Germinal center (tissue), 1 donor: ENCODE measurements at regions not wholly inside any gene's neighbourhood (a gene's known extent, or its start where the extent isn't known, plus 50 kb on each side); places are given as distances from the start of the nearest gene placed in this dataset.

ENCODE experiments used
- DNase-seq: peaks from one replicate; pipeline ENCODE4 v3.0.0; 2012; ENCODE audit warnings: mixed read lengths, low spot score

DNA sequence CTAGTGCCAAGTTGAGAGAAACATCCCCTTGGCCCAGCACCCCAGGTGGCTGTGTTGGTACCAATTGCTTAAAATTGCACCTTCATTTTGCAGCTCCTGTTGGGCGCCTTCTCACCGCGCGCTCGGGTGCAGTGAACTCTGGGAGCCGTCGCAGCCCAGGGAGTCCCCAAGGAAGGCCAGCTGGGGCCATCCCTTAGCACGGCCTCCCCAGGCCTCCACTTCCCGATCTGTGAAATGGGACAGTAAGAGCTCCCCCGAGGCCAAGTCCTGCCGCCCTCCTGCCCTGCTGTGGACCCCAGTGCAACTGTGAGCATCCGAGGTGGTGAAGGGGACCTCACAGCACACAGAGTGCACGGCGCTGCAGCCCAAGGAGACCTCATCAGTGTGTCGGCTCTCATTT lies 1234.1 kb downstream of the BRD1 start:
- no peak for DNase-seq

DNA sequence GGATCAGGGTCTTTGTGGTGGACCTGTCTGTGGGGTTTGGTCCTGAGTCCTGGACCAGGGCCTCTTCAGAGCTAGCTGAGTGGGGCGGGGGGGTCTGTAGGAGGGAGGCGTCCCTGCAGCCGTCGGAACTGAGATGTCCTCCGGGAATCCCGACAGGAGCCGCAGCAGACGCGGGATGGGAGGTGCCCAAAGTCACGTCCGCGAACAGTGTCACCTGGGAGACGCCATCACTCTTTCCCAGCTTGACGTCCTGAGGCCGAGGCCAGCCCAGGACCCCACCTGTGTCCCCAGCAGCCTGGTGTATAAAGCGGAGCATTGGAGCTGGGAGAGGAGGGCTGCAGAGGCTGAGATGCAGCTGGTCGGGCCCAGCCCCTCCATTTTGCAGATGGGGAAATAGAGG lies 1234.7 kb downstream of the BRD1 start:
- DNase-seq, result no peak

- DNase-seq, result no peak
Observed at GRCh38 chr22:48592488-48592887, 1235.2 kb downstream of the BRD1 start.

DNA sequence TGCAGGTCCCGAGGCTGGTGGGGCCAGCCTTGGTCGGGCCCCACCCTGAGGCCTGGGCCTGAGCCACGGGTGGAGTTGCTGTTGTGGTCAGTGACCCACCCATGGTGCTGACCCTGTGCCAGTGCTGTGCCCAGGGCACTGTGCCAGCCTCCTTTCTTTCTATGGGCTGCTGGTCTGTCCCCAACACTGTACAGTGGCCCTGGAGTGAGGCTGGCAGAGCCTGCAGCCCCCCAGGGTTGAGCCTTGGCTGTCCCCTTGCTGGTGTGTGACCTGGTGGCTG lies 1235.7 kb downstream of the BRD1 start:
- no peak for DNase-seq

GRCh38 chr22:48591286-48592065 lies 1236.2 kb downstream of the BRD1 start:
- DNase-seq, result no peak

GRCh38 chr22:48589901-48590300 lies 1237.8 kb downstream of the BRD1 start:
- no peak for DNase-seq

GRCh38 chr22:48588878-48589450 lies 1238.7 kb downstream of the BRD1 start:
- DNase-seq, result no peak

DNA sequence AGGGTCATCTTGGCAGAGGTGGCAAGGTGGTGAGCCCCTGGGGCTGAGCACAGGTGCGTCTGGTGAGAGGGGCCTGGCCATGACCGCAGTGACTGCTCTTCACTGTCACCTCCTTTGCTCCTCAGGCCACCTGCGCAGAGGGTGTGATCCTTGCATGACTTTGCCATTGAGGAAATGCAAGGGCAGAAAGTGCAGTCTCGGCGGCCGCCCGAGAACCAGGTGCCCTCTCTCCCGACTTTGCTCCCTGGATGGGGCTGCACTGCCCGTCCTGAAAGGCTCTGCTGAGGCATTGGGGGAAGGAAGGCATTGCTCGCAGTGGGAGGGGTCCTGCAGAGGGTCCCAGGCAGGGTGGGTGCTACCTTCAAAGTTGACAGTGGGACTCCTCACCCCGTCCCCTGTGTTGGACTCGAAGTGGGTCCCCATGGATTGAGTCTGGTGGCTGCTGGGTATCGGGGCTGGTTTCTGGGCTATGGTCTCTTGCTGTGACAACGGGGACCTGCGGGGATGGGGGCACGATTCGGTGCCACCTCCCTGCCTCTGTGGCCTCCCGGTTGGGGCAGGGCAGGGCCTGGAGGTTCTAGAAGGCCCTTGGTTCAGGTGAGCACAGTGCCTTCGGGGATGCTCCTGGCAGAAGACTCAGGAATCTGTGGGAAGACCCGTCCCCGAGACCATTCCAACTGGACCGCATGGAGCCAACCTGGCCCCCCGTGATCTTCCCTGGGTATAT lies 1239.4 kb downstream of the BRD1 start:
- no peak for DNase-seq

- DNase-seq, result no peak
Observed at GRCh38 chr22:48587236-48587865, 1240.3 kb downstream of the BRD1 start.

DNA sequence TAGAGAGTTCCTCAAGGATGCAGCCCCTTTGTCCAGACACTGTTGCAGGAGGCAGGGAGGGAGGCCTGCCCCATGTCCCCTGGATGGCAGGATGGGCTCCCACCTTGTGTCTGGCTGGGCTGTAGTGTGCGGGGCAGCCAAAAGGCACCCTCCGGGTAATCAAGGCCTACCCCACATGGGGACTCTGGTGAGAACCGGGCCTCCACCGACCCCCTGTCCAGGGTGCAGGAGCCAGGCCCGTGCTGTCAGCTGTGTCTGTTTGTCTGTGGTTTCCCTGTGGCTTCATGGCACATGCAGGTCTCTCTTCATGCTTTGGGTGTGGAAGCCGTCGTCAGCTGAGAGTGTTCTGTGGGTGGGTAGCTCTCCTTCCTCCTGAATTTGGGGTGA lies 1240.9 kb downstream of the BRD1 start:
- DNase-seq, result no peak

DNA sequence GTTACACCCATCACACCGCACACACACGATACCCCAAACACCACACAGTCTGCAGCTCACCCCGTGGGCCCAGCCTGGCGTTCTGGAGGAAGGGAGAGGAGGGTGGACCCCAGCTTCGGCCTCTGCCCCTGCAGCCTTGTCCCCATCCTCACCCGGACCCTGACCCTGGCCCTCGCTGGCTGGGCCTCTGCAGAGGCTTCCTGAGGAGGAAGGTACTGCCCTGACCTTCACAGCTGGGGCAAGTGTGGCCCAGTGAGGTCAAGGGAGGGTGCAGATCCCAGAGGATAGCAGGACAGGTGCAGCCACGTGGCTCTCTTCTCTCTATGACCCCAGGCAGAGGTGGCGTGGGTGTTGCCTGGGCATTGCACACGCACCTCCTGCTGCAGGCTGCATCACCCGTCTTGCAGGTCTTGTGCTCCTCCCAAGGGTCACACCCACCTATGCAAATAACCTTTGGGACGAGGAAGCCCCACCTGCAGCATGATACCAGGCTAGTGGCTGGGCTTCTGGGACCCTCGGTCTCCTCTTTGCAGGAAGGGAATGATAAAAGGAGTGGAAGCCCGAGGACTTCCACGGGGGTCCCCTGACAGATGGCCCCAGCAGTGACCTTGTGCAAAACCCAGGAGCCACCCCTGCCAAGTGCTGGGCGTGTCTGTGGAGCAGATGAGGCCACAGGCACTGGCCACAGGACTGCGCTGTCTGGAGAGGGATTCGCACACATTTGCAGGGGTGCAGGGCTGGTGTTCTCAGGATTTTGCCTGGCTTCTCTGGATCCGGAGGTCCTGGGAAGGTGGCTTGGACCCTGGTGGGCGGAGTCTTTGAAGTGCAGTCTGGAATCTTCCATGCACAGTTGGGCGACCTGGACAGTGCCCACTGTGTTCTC lies 1241.5 kb downstream of the BRD1 start:
- no peak for DNase-seq

DNA sequence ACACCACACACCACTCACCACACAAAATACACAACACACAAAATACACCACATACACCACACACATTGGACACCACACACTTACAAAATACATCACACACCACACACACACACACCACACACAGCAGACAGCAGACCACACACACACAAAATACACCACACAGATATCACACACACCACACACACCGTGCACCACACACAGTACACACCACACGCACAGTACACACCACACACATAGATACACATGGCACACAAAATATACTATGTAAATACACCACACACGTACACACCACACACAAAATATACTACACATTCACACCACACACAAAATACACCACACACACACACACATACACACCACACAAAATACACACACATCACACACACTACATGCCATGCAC lies 1243.5 kb downstream of the BRD1 start:
- no peak for DNase-seq

- no peak for DNase-seq
Observed at GRCh38 chr22:48581796-48582469, 1245.7 kb downstream of the BRD1 start.

DNA sequence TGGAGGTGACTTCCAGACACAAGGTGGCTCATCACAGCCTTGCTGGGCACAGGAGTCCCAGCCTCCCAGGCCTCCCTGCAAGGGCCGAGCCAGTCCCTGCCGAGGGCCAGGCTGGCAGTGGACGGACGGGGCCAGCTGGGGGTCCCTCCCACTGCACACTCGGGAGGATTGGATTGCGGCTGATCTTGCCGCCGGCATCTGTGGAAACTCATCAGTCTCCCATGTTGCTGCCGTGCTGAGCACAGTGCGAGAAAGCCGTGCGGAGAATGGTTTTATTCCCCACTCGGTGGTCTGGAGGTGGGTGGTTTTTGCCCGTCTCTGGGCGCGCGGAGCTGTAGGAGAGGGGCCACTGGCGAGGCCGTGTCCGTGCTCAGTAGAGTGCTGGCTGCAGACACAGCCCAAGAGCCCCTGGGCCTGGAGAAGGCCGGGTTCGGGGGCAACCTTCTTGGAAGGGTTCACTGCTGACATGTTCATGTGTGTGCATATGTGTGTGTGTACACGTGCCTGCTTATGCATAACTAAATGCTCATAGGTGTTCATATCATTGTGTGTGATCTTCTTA lies 1246.4 kb downstream of the BRD1 start:
- no peak for DNase-seq

DNA sequence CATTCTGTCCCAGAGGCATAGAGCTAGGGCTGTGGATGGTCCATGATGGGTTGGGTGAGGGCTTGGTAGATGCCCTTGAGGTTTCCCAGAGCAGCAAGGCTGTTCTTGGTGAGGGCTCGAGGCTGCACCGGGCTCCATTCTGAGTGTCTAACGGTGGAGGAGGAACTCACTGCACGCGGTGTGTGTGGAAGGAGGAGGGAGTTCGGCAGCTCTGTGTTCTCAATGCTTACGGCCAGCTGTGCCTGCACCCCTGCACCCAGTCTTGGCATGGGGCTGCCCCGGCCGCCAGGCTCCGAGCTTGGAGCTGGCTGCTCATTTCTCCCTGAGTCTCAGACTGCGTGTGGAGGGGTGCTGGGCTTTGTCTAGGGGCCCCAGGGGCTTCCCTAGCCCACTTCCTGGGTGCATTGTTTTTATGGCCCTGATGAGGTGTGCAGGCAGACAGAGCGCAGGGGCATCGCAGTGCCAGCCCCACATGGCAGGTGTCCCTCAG lies 1247.1 kb downstream of the BRD1 start:
- DNase-seq, result no peak

- DNase-seq, result no peak
Observed at GRCh38 chr22:48579928-48580309, 1247.8 kb downstream of the BRD1 start.

DNA sequence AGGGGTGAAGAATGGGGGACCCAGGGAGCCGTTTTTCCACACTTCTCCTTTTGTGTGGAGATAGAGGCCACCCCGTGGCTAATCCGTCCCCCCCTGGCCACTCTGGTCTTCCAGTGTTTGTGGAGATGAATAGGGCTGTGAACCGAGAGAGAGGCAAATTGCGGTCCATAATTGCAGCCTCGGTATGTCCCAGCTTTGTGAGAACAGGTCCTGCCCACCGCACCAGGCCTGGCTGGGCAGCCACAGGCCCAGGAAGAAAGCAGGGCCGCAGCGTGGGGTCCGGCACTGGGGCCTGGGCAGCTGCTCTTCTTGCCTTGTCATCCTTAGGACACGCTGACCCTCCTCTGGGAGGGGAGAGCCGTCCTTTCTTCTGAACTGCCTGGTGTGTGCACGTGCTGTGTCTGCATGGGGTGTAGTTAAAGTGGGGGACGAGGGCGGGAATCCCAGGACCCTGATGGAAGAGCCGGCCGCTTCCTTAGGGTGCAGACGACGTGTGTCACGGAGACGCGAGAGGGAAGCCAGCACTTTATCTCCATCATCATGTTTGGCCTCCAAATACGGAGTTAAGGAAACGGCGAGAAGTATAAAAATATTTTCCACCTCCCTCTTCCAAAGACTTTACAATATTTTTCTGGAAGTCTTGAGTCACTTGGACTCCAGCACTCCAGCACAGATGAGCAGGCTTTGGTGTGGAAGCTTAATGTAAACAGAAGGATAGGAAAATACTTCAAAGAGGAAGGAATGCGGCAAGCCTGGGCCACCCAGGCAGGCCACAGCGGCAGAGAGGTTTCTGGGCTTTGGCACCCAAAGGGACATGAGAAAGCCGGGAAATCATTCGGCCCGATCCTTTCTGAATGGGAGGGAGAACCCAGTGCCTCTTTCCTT lies 1248.4 kb downstream of the BRD1 start:
- no peak for DNase-seq

- DNase-seq, result no peak
Observed at GRCh38 chr22:48578138-48579042, 1249.3 kb downstream of the BRD1 start.

DNA sequence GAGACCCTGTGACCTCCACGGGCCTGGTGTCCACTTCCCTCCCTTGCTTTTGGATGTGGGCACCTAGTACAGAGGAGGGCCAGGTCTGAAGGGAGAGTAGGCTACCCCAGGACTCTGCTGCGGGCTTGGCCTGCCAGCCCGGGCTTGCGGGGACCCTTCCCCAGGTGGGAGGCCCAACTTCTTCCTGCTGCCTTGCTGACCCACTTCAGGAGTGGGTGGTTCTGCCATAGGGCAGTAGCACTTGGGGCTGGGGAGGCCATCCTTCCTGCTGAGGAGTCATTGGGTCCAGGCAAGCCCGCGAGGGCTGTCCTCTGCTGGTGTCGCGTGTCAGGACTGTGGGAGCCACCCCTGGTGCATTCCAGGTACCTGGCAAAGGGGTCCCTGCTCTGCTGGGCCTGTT lies 1250.0 kb downstream of the BRD1 start:
- DNase-seq, result no peak
